GM12878 (cell line): ENCODE measurements at regions not wholly inside any gene's neighbourhood (a gene's known extent, or its start where the extent isn't known, plus 50 kb on each side); places are given as distances from the start of the nearest gene placed in this dataset.
A peak's percentile ranks its signal among the peaks of the same experiment; 100 is the strongest.

Experiments used
- ATAC-seq: fragments of 200-7000 bp; cut with Tn5 transposase; 3 replicates; pipeline ENCODE4 v1.9.1; 2020; ENCODE audit warnings: mild to moderate bottlenecking, moderate library complexity
- BruUV-seq: library from RNA; stranded (reverse); fragments of 400-500 nt; replicated peaks from 2 replicates; lab custom pipeline; 2021; lab: Mats Ljungman, UMichigan
- CTCF ChIA-PET: fragments of 300-600 bp; sonication (Branson Sonifier 250); formaldehyde crosslinking; extraction: SDS; loops from one replicate; lab custom pipeline; 2021; ENCODE audit warnings: inconsistent platforms; lab: Yijun Ruan, JAX
- POLR2A ChIA-PET: fragments of 350-600 bp; formaldehyde crosslinking; extraction: SDS; loops from one replicate; lab custom pipeline; 2021; ENCODE audit warnings: inconsistent platforms; lab: Charles Lee
- RAD21 ChIA-PET: fragments of 300-600 bp; sonication (Branson Sonifier 250); formaldehyde crosslinking; loops from one replicate; lab custom pipeline; 2023; ENCODE audit warnings: antibody characterized with exemption; ENCODE audit not compliant: unreplicated experiment; lab: Charles Lee
- SMC1A ChIA-PET: fragments of 300-600 bp; sonication (Branson Sonifier 250); formaldehyde crosslinking; loops from one replicate; lab custom pipeline; 2023; ENCODE audit not compliant: unreplicated experiment, uncharacterized antibody; lab: Charles Lee
- DNase-seq: peaks from one replicate; pipeline ENCODE4 v3.0.0-alpha.2; 2011; ENCODE audit warnings: low read depth, low spot score
- FAIRE-seq: peaks from 3 replicates; lab custom pipeline; 2011; peaks lifted over from hg19 to GRCh38; lab: Jason Lieb, UNC
- H2AFZ ChIP-seq: 2 replicates; pipeline ENCODE4 v1.6.0; 2011; ENCODE audit warnings: low read depth, low read length, control low read depth; ENCODE audit not compliant: control insufficient read depth
- H3K27ac ChIP-seq: 2 replicates; pipeline ENCODE4 v1.5.1; 2011; ENCODE audit warnings: control low read depth; ENCODE audit not compliant: control insufficient read depth, insufficient read depth
- H3K27me3 ChIP-seq, 2 experiments: replicated peaks in 1 of 2; 2 replicates each; pipeline versions ENCODE4 v1.6.0 to v1.6.1; 2011; ENCODE audit warnings: low read length in 1 of 2; ENCODE audit not compliant: control insufficient read depth in 2 of 2, insufficient read depth in 2 of 2
- H3K36me3 ChIP-seq, 2 experiments: 2 replicates each; pipeline ENCODE4 v1.5.1; 2011; ENCODE audit warnings: low read length in 1 of 2; ENCODE audit not compliant: control insufficient read depth in 2 of 2, insufficient read depth in 2 of 2
- H3K4me1 ChIP-seq: 2 replicates; pipeline ENCODE4 v1.6.1; 2011; ENCODE audit warnings: mild to moderate bottlenecking, low read length, moderate library complexity, mixed read lengths; ENCODE audit not compliant: control insufficient read depth, insufficient read depth
- H3K4me2 ChIP-seq: 2 replicates; pipeline ENCODE4 v1.6.0; 2011; ENCODE audit warnings: control low read depth; ENCODE audit not compliant: control insufficient read depth, insufficient read depth
- H3K4me3 ChIP-seq: fragments of 200-600 bp; sonication (generic); 2 replicates; pipeline ENCODE4 v1.5.1; 2016
- H3K79me2 ChIP-seq: 2 replicates; pipeline ENCODE4 v1.6.0; 2011; ENCODE audit warnings: low read length; ENCODE audit not compliant: control insufficient read depth, insufficient read depth
- H3K9ac ChIP-seq: 2 replicates; pipeline ENCODE4 v1.8.0; 2011; ENCODE audit warnings: low read length, control low read depth, mixed read lengths; ENCODE audit not compliant: control insufficient read depth, insufficient read depth
- H3K9me3 ChIP-seq: replicated peaks from 3 replicates; pipeline ENCODE4 v1.5.1; 2011; ENCODE audit warnings: mild to moderate bottlenecking, low read length; ENCODE audit not compliant: control insufficient read depth, insufficient read depth
- H4K20me1 ChIP-seq: 2 replicates; pipeline ENCODE4 v1.6.0; 2011; ENCODE audit not compliant: control insufficient read depth, insufficient read depth
- MLLT1 ChIP-seq: fragments of 450-650 bp; IDR thresholded peaks from 2 replicates; pipeline ENCODE4 v1.6.1; 2016; ENCODE audit warnings: mild to moderate bottlenecking
- POLR2A ChIP-seq: IDR thresholded peaks from 2 replicates; pipeline ENCODE4 v1.6.1; 2011; ENCODE audit warnings: low read depth, mild to moderate bottlenecking, low read length
- ZBED1 ChIP-seq: IDR thresholded peaks from 2 replicates; pipeline ENCODE4 v1.6.1; 2016; ENCODE audit warnings: borderline replicate concordance
- WGBS: methylation state at CpG from one replicate; pipeline ENCODE4 v1.1.6; 2016; ENCODE audit warnings: low lambda C conversion rate; ENCODE audit not compliant: insufficient replicate concordance, insufficient coverage; ENCODE audit errors: missing lambda C conversion rate; 5-methylcytosine and 5-hydroxymethylcytosine counted together
- in situ Hi-C: fragments of 300-500 bp; cut with MboI; formaldehyde crosslinking; loops from 9 replicates; pipeline ENCODE4 v1.14.3; 2018; ENCODE audit warnings: mixed read lengths
- intact Hi-C: fragments of 100-400 bp; cut with micrococcal nuclease; formaldehyde crosslinking; loops from one replicate; pipeline ENCODE4 v1.14.2; 2022; ENCODE audit not compliant: unreplicated experiment

GRCh38 chr7:130941322-130942210, 207.6 kb upstream of the KLF14 start:
- Histone ChIP-seq H3K27me3 (no peaks in the 10 kb centered on the region), H3K4me3 (no peak overlapping the region), H3K79me2 (peaks cover 98% of the 10 kb centered on the region), H4K20me1 (no peaks in the 10 kb centered on the region; the same call in 1 of the 2 replicates)
- FAIRE-seq = no peak
- RAD21 ChIA-PET = no interaction called here
- TF ChIP-seq POLR2A (peak; percentile 54), ZBED1 (no peak), MLLT1 (peak; percentile 81)
- TF ChIP-seq, all 136 proteins: peak for 2
- CTCF ChIA-PET = interaction anchor here (0.6 to 1.2 kb wide), 2 partner anchors 16 to 45 kb away, joined by 3 read pairs; no protein-coding TSS in a partner anchor
- no peak overlapping the region for H2AFZ ChIP-seq
- peaks cover 30% of the 10 kb centered on the region for H3K4me1 ChIP-seq
- H3K4me2 ChIP-seq = no peak overlapping the region; the same call in 1 of the 2 replicates
- in situ Hi-C loops (no loop called here), intact Hi-C loops (no loop called here)
- no peak for ATAC-seq
- H3K36me3 ChIP-seq = peaks cover 7 to 19% of the 10 kb centered on the region in 2 experiments; a peak in 3 of 4 replicates
- H3K9me3 ChIP-seq = no peaks in the 10 kb centered on the region
- SMC1A ChIA-PET = interaction anchor here (0.7 to 1.5 kb wide), 7 partner anchors 10 to 66 kb away, joined by 3 to 8 read pairs (median 3); no protein-coding TSS in a partner anchor
- WGBS = 16% methylated on average over 20 of the region's 20 CpGs
- DNase-seq = no peak
- POLR2A ChIA-PET = interaction anchor here (0.6 to 1.0 kb wide), 2 partner anchors 13 to 498 kb away, joined by 5 to 6 read pairs; no protein-coding TSS in a partner anchor
- no peak overlapping the region; the same call in 1 of the 2 replicates for H3K27ac ChIP-seq
- no peak overlapping the region for H3K9ac ChIP-seq
- BruUV-seq = no TSS peak
